ENCODE measurements at regions not wholly inside any gene's neighbourhood (a gene's known extent, or its start where the extent isn't known, plus 50 kb on each side); places are given as distances from the start of the nearest gene placed in this dataset.

DNA sequence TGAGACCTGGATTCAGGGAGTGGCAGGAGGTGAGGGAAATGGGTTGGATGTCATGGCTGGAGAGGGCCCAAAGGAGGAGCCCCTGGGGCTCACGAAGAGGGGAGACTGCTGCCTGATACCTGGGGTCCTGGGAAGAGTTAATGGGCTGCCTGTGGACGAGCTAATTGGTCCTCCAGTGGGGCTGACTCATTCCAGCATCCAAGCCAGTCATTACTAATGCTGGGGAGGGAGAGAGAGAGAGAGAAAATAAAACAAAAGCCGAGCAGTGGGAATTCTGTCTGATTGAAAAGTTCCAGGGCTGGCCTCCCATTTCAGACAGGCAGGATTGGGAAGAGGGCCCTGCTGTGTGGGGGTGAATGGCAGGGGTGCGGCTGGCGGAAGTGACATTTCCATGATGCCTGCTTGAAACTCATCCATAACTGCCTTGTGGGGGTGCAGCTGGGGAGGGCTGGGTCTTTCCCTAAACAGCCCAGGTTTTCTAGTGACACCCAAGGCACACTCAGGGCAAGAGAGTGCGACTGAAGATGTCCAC lies 297.8 kb downstream of the RPS24 start (continued):
- no peak for TF ChIP-seq REST (IDR thresholded peaks at IDR 0.05; ENCODE audit: low read depth, low read length)
- 0 out of 2 replicates have a peak, but pooled peaks have one; percentile 23 for TF ChIP-seq JUND (IDR thresholded peaks at IDR 0.05)
- no peak for TF ChIP-seq SMC3 (IDR thresholded peaks at IDR 0.05; ENCODE audit: low read depth, low read length)
- TF ChIP-seq CTCF (IDR thresholded peaks at IDR 0.05), result no peak
- TF ChIP-seq EZH2phosphoT487 (IDR thresholded peaks at IDR 0.05; ENCODE audit: borderline replicate concordance, low read depth), result no peak
- TF ChIP-seq GABPA (IDR thresholded peaks at IDR 0.05; ENCODE audit: low read depth), result no peak

- Histone ChIP-seq H3K36me3 (replicated peaks in 1 of 2; ENCODE audit: control insufficient read depth in 1 of 2, insufficient read depth in 2 of 2, low read length in 1 of 2) (no peaks in the 10 kb centered on the region), H3F3A (replicated peaks; ENCODE audit: insufficient read depth) (peaks cover 24% of the 10 kb centered on the region), H3K27ac (ENCODE audit: low read depth in 2 of 2, low read length in 1 of 2) (peak overlapping the region; percentile 16 to 57; a peak in 3 of 4 replicates), H3K4me3 (ENCODE audit: low read depth in 2 of 2, low read length in 1 of 2) (no peak overlapping the region), H3K9me2 (no peaks in the 10 kb centered on the region), H2AFZ (ENCODE audit: low read depth) (peak overlapping the region; percentile 29; the same call in 1 of the 2 replicates), H3K27me3 (ENCODE audit: insufficient read depth) (no peaks in the 10 kb centered on the region), H3K9ac (no peak overlapping the region), H3K9me3 (peaks cover 3% of the 10 kb centered on the region; the same call in 1 of the 2 replicates), H3K79me2 (ENCODE audit: insufficient read depth) (no peaks in the 10 kb centered on the region), H3K4me2 (peak overlapping the region; percentile 32; the same call in 1 of the 2 replicates), H4K20me1 (ENCODE audit: insufficient read depth) (no peaks in the 10 kb centered on the region), H3K4me1 (ENCODE audit: control insufficient read depth in 1 of 2, insufficient read depth in 2 of 2, low read depth in 1 of 2, low read length in 1 of 2) (peaks cover 28 to 29% of the 10 kb centered on the region in 2 experiments; a peak in 3 of 4 replicates)
- ChIA-PET CTCF (interaction anchor here (1.2 kb wide), 1 partner anchor 28 kb away, joined by 3 read pairs; no protein-coding TSS in a partner anchor), POLR2A (no interaction called here)
- TF ChIP-seq, protein P1, sequence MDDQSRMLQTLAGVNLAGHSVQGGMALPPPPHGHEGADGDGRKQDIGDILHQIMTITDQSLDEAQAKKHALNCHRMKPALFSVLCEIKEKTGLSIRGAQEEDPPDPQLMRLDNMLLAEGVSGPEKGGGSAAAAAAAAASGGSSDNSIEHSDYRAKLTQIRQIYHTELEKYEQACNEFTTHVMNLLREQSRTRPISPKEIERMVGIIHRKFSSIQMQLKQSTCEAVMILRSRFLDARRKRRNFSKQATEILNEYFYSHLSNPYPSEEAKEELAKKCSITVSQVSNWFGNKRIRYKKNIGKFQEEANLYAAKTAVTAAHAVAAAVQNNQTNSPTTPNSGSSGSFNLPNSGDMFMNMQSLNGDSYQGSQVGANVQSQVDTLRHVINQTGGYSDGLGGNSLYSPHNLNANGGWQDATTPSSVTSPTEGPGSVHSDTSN (IDR thresholded peaks at IDR 0.05), result no peak
- TF ChIP-seq ELF1 (IDR thresholded peaks at IDR 0.05), result no peak
- no peak for TF ChIP-seq JUND (IDR thresholded peaks at IDR 0.05)
- no peak for TF ChIP-seq NFIC (IDR thresholded peaks at IDR 0.05; ENCODE audit: borderline replicate concordance)
- TF ChIP-seq RFX5 (IDR thresholded peaks at IDR 0.05; ENCODE audit: low read length), result no peak
- no peak for TF ChIP-seq TEAD4 (IDR thresholded peaks at IDR 0.05; ENCODE audit: borderline replicate concordance, insufficient read depth)
- no peak for TF ChIP-seq RAD21 (IDR thresholded peaks at IDR 0.05; ENCODE audit: low read length)
- TF ChIP-seq EZH2phosphoT487 (IDR thresholded peaks at IDR 0.05; ENCODE audit: borderline replicate concordance, low read depth), result no peak
- TF ChIP-seq FOXJ3 (CRISPR knock-in tag; IDR thresholded peaks at IDR 0.05), result no peak
- TF ChIP-seq POLR2AphosphoS5 (IDR thresholded peaks at IDR 0.05; ENCODE audit: low read depth, low read length), result no peak
- no peak for TF ChIP-seq USF2 (IDR thresholded peaks at IDR 0.05; ENCODE audit: borderline replicate concordance, low read depth, low read length)
- no peak for TF ChIP-seq TAF1 (IDR thresholded peaks at IDR 0.05; ENCODE audit: borderline replicate concordance, low read depth, low read length)
- DNase-seq, result no peak
- 95% methylated on average over 5 of the region's 7 CpGs for WGBS (ENCODE audit: low lambda C conversion rate)
These were observed 298.3 kb downstream of the RPS24 start for GRCh38 chr10:78332012-78332411.
